A549 (cell line): ENCODE measurements at regions not wholly inside any gene's neighbourhood (a gene's known extent, or its start where the extent isn't known, plus 50 kb on each side); places are given as distances from the start of the nearest gene placed in this dataset.

ENCODE experiments used
- CEBPB ChIP-seq, 2 experiments: fragments of >200 bp in 1 of 2; sonication (Bioruptor Twin) in 1 of 2; formaldehyde crosslinking in 1 of 2; IDR thresholded peaks; 2 replicates each; pipeline ENCODE4 v1.6.1; 2012 to 2016
- EHMT2 ChIP-seq: fragments of 200-600 bp; sonication (generic); IDR thresholded peaks from 2 replicates; pipeline ENCODE4 v1.6.1; 2016; ENCODE audit warnings: antibody characterized with exemption, low read depth, mild to moderate bottlenecking, moderate library complexity
- POLR2A ChIP-seq: IDR thresholded peaks from 2 replicates; pipeline ENCODE4 v1.6.1; 2012; ENCODE audit warnings: mild to moderate bottlenecking, low read length
- RFX5 ChIP-seq: fragments of 450-650 bp; IDR thresholded peaks from 2 replicates; pipeline ENCODE4 v1.7.1; 2014; ENCODE audit warnings: antibody characterized with exemption, mild to moderate bottlenecking, moderate library complexity
- RNF2 ChIP-seq: fragments of 200-600 bp; sonication (generic); IDR thresholded peaks from 2 replicates; pipeline ENCODE4 v1.6.1; 2016; ENCODE audit warnings: low read depth, mild to moderate bottlenecking, antibody characterized with exemption, moderate library complexity, borderline replicate concordance
- SMC3 ChIP-seq: fragments of >200 bp; sonication (Bioruptor Twin); formaldehyde crosslinking; IDR thresholded peaks from 3 replicates; pipeline ENCODE4 v1.6.1; 2018; ENCODE audit warnings: inconsistent platforms
- ZFP36 ChIP-seq: fragments of 450-650 bp; IDR thresholded peaks from 2 replicates; pipeline ENCODE4 v1.6.1; 2014; ENCODE audit warnings: borderline replicate concordance; ENCODE audit not compliant: partially characterized antibody
- TF ChIP-seq, protein P1 (sequence below): IDR thresholded peaks from 2 replicates; pipeline ENCODE4 v1.6.1; 2012; ENCODE audit warnings: low read depth, borderline replicate concordance
- TF ChIP-seq, protein P2 (sequence below): fragments of >200 bp; sonication (Bioruptor Twin); formaldehyde crosslinking; IDR thresholded peaks from 3 replicates; pipeline ENCODE4 v1.5.1; 2016
- TF ChIP-seq, protein P3 (sequence below): fragments of 450-650 bp; IDR thresholded peaks from 2 replicates; pipeline ENCODE4 v1.6.1; 2014; ENCODE audit warnings: antibody characterized with exemption
- TF ChIP-seq, protein P4 (sequence below): fragments of 250-450 bp; sonication (Bioruptor Pico); IDR thresholded peaks from 2 replicates; pipeline ENCODE4 v1.5.0; 2021; ENCODE audit warnings: mild to moderate bottlenecking, moderate library complexity, borderline replicate concordance
- TF ChIP-seq, protein P5 (sequence below): IDR thresholded peaks from 2 replicates; pipeline ENCODE4 v1.6.1; 2012
- TF ChIP-seq, protein P6 (sequence below): fragments of 200-600 bp; sonication (generic); IDR thresholded peaks from 2 replicates; pipeline ENCODE4 v1.6.1; 2016; ENCODE audit warnings: antibody characterized with exemption, mild to moderate bottlenecking, moderate library complexity

DNA sequence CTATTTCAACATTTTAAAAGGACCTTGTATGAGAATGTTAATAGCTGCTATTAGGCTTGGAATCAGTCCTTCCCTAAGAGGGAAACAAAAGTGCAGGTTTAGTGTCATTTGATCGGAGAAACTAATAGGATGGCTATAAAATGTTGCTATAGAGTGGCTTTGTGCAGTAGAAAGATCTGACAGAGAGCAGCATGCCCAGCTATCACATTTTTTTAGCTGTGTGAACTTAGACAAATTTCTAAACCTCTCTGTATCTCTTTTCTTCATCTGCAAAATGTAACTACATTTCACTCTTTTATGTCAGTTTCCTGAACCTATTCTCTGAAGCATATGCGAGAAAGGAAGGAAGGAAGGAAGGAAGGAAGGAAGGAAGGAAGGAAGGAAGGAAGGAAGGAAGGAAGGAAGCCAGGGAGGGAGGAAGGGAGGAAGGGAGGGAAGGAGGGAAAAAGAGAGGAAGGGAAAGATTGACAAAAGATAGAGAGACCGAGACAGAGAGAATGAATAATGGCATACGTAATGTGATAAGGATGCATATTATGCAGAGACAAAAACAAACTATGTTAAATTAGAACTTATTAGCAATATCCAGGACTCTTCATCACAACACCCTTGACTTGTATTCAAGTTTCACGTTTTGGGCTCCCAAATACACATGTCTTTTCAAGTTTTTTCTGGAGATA, 52.6 kb upstream of the CDH8 start:
- TF ChIP-seq, protein P1, sequence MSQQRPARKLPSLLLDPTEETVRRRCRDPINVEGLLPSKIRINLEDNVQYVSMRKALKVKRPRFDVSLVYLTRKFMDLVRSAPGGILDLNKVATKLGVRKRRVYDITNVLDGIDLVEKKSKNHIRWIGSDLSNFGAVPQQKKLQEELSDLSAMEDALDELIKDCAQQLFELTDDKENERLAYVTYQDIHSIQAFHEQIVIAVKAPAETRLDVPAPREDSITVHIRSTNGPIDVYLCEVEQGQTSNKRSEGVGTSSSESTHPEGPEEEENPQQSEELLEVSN, result no peak
- TF ChIP-seq, protein P2, sequence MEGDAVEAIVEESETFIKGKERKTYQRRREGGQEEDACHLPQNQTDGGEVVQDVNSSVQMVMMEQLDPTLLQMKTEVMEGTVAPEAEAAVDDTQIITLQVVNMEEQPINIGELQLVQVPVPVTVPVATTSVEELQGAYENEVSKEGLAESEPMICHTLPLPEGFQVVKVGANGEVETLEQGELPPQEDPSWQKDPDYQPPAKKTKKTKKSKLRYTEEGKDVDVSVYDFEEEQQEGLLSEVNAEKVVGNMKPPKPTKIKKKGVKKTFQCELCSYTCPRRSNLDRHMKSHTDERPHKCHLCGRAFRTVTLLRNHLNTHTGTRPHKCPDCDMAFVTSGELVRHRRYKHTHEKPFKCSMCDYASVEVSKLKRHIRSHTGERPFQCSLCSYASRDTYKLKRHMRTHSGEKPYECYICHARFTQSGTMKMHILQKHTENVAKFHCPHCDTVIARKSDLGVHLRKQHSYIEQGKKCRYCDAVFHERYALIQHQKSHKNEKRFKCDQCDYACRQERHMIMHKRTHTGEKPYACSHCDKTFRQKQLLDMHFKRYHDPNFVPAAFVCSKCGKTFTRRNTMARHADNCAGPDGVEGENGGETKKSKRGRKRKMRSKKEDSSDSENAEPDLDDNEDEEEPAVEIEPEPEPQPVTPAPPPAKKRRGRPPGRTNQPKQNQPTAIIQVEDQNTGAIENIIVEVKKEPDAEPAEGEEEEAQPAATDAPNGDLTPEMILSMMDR, result no peak
- TF ChIP-seq ZFP36, result no peak
- no peak for TF ChIP-seq POLR2A
- TF ChIP-seq CEBPB (IDR thresholded peaks at IDR 0.05), result no peak
- TF ChIP-seq, protein P3, sequence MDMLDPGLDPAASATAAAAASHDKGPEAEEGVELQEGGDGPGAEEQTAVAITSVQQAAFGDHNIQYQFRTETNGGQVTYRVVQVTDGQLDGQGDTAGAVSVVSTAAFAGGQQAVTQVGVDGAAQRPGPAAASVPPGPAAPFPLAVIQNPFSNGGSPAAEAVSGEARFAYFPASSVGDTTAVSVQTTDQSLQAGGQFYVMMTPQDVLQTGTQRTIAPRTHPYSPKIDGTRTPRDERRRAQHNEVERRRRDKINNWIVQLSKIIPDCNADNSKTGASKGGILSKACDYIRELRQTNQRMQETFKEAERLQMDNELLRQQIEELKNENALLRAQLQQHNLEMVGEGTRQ, result no peak
- TF ChIP-seq, protein P4, sequence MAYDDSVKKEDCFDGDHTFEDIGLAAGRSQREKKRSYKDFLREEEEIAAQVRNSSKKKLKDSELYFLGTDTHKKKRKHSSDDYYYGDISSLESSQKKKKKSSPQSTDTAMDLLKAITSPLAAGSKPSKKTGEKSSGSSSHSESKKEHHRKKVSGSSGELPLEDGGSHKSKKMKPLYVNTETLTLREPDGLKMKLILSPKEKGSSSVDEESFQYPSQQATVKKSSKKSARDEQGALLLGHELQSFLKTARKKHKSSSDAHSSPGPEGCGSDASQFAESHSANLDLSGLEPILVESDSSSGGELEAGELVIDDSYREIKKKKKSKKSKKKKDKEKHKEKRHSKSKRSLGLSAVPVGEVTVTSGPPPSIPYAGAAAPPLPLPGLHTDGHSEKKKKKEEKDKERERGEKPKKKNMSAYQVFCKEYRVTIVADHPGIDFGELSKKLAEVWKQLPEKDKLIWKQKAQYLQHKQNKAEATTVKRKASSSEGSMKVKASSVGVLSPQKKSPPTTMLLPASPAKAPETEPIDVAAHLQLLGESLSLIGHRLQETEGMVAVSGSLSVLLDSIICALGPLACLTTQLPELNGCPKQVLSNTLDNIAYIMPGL (CRISPR knock-in tag), result no peak
- TF ChIP-seq, protein P5, sequence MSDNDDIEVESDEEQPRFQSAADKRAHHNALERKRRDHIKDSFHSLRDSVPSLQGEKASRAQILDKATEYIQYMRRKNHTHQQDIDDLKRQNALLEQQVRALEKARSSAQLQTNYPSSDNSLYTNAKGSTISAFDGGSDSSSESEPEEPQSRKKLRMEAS, result no peak
- TF ChIP-seq, protein P6, sequence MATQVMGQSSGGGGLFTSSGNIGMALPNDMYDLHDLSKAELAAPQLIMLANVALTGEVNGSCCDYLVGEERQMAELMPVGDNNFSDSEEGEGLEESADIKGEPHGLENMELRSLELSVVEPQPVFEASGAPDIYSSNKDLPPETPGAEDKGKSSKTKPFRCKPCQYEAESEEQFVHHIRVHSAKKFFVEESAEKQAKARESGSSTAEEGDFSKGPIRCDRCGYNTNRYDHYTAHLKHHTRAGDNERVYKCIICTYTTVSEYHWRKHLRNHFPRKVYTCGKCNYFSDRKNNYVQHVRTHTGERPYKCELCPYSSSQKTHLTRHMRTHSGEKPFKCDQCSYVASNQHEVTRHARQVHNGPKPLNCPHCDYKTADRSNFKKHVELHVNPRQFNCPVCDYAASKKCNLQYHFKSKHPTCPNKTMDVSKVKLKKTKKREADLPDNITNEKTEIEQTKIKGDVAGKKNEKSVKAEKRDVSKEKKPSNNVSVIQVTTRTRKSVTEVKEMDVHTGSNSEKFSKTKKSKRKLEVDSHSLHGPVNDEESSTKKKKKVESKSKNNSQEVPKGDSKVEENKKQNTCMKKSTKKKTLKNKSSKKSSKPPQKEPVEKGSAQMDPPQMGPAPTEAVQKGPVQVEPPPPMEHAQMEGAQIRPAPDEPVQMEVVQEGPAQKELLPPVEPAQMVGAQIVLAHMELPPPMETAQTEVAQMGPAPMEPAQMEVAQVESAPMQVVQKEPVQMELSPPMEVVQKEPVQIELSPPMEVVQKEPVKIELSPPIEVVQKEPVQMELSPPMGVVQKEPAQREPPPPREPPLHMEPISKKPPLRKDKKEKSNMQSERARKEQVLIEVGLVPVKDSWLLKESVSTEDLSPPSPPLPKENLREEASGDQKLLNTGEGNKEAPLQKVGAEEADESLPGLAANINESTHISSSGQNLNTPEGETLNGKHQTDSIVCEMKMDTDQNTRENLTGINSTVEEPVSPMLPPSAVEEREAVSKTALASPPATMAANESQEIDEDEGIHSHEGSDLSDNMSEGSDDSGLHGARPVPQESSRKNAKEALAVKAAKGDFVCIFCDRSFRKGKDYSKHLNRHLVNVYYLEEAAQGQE, result no peak
- TF ChIP-seq EHMT2, result no peak
- TF ChIP-seq SMC3, result no peak
- TF ChIP-seq RFX5, result no peak
- no peak for TF ChIP-seq RNF2
